SKM-1 treated with dmso at 0.1 percent for 144 hours (cell line): ENCODE measurements at regions not wholly inside any gene's neighbourhood (a gene's known extent, or its start where the extent isn't known, plus 50 kb on each side); places are given as distances from the start of the nearest gene placed in this dataset.

ENCODE experiments used
- DNase-seq: peaks from one replicate; lab custom pipeline; 2025; ENCODE audit not compliant: unreplicated experiment; lab: John Stamatoyannopoulos, UW

DNA sequence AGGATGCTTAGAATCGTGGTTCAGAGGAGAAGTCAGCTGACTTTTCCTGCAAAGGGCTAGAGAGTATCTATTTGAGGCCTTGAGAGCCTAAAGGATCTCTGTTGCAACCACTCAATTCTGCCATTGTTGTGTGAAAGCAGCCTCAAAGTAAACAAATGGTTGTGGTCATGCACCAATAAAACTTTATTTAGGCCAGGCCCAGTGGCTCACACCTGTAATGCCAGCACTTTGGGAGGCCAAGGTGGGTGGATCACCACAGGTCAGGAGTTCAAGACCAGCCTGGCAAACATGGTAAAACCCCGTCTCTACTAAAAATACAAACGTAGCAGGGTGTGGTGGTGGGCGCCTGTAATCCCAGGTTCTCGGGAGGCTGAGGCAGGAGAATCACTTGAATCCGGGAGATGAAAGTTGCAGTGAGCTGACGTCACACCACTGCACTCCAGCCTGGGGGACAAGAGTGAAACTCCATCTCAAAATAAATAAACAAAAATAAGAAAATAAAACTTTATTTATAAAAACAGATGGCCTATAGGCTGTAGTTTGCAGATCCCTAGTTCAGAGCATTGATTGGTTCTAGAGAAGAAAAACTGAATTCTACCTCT, 135.9 kb upstream of the KLF4 start:
- DNase-seq, result no peak

DNA sequence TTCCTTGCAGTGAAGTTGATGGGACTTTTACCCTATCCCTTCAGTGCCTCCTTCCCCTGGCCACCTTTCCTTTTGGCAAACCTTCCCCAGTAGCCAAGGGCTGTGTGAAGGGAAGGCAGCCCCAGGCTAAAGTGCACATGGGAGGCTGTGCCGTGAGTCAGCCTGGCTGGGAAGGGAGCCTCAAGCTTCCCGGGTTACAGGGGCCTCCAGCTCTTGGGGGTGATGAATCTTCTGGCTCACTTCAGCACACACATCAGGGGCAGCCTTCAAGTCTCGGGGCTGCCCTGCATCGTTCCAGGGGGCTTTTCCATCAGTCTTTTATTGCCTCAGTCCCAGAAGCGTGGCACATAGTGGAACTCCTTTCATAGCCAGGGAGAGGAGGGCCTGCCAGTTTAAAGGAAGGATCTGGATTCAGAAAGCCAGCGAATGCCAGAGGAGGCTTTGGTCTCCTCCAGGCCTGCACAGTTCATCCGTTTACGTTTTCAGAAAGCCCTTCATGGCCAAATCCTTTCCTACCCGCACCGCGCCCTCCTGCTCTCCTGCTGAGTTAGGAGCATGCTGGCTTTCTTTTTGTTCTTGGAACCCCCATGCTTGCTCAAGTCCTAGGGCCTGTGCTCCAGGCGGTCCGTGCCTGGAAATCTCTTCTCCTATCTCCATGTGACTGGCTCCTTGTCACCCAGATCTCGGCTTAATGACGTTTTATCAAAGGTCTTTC, 134.8 kb upstream of the KLF4 start:
- no peak for DNase-seq

DNA sequence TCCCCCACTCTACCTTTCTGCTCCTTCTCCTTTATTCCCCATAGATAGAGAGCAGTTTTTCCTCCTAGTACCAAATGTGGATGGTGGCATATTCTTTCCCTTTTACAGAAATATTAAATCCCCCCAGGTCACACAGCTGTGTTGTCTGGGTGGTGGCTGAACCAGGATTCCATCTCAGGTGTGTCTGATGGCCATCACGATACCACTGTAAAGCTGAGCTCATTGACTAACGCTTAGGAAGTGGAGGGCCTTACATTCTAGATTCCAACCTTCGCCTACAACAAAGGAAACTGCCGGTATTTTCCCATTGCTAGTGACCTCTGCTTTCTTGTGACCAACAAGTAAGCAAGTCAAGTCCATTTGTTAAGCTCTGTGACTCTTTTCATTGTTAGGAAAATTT, 131.9 kb upstream of the KLF4 start:
- DNase-seq, result no peak

DNA sequence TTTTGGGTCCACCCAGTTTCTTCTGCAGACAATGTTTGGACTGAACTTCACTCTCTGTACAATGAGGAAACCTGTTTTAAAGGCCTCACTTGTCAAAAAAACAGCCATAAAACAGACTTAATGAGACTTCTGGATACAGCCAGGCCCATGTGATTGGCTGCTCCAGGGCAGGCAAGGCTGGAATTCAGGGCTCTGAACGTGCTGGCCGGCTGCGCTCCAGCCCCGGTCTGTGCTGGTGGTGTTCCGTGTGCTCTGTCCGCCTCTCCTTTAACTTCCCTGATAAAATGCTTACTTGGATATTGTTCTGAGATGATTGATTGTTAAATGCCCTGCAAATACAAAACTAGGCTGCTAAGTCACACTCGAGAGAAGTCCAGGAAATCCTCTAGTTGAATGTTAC, 131.2 kb upstream of the KLF4 start:
- no peak for DNase-seq

DNA sequence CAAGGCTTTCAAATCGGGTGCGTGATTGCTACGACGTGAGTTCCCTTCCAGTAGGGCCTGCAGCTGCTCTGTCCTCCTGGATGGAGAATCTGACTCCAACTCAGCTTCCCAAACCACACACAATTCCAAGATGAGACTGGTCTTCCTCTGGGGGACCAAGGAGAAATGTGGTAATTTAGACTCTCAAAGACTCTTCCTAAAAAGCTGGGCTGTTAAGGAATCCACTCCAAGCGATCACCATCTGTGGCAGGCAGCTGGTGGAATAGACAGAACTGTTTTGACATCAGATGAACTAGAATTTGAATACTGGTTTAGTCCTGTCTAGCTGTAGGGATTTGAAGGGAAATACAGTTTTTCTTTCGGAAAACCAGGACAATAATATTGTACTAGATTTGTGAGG, 130.7 kb upstream of the KLF4 start:
- no peak for DNase-seq

DNA sequence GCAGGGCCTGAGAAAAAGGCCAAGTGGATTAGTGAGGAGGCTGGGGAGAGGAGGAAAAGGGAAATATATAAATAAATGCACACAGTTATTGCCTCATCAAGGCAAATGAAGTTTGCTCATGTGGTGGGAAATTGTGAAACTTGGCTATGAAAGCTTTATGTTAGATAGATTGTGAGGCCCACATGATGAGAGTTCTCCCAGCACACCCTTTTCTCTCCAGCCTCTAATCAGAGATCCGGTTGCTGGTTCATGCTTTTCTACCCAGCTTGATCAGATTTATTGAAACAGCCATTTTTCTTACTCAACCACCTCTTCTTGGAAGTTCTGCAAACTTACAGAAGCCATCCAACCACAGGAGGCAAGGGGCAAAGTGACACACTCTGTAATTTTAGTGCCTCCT, 125.8 kb upstream of the KLF4 start:
- peak; percentile 79 for DNase-seq

DNA sequence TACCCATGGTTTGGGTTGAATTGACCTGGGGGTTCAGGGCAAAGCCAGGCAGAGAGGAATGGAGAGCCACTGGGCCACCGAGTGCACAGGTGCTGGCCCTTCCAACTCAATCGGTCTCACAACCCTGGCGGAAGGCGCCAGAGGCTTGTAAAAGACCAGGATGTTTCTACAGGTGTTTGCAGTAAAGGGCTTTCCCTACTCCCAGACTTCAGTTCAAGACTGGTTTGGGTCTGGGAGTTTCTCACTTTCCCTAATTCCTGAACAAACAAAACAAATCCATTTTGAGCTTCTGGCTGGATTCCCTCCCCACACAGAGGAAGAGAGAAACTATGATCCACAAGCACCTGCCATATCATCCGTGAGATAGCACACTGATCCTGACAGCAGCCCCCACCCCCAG, 125.2 kb upstream of the KLF4 start:
- DNase-seq, result no peak

DNA sequence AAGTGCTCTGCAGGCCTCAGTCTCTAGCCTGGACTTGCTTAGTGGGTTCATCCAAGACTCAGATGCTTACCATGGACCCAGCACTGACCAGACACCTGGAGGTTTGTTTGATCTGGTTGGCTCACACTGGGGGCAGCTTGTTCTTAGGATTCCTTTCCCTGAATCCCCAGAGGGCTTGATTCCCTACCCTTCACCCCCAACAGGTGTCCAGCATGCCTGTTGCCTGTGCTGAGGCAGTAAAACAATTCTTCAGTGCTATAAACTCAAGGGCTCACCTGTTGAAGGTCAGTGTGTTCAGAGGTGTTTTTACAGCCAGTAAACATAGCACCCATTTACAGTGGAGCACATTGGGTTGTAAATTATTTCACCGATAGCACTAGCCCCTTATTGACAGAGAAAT, 123.8 kb upstream of the KLF4 start:
- no peak for DNase-seq

DNA sequence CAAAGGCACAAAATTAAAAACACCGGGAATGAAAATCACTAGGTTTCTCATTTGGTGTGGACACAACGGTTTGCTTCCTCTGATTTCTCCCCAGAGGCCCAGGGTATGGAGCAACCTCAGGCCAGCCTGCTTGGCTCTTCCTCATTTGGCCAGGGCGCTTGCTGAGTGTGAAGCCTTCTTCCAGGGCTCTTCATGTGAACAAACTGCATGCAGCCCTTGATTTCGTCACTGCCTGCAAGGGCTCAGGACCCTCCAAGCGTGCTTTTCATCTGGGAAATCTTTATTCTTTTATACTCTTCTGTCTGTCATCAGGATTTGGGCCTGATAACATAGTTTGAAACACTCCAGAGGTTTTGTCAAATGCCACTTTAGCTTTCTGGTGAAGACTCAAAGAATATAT, 122.6 kb upstream of the KLF4 start:
- DNase-seq, result peak; percentile 78

DNA sequence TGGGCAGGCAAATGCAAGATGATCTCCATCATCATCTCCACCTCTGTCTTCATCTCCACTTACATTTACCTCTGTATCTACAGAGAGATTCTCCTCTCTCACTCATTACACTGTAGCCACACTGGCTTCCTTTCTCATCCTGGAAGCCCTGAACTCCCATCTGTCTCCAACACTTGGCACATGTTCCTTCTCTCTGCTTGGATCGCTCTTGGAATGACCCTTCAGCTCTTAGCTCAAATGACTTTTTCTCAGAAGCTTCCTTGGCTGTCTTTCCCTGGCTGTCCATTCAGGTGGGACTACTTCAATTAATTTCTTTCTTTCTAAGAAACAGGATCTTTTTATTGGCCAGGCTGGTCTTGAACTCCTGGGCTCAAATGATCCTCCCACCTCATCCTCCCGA, 120.0 kb upstream of the KLF4 start:
- DNase-seq, result no peak

DNA sequence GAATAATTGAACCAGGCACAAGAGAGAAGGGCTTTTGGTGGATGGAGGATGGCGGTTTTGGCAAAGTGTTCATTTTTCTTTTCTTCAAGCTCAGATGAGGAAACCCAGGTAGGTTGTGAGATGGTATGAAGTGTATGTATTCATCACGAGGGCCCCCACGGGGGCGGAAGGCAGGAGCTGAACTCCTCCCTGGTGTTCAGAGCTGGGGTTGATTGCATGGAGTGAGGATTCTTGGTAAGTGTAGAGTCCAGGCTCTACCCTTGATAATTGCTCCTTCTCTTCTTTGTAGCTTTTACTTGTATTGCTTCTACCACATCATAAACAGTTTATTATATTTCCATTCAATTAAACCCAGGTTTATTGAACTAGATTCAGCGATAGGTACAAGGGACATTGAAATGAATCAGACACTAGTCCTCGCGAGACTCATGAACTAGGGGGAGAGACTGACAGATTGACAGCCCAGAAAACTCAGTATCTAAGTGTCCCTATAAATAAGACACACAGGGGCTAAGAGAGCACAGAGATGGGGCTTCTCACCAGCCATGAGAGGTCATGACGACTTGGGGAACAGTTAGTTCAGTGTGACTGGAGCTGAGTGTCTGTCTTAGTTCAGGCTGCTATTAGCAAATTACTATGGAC, 116.7 kb upstream of the KLF4 start:
- DNase-seq, result no peak

DNA sequence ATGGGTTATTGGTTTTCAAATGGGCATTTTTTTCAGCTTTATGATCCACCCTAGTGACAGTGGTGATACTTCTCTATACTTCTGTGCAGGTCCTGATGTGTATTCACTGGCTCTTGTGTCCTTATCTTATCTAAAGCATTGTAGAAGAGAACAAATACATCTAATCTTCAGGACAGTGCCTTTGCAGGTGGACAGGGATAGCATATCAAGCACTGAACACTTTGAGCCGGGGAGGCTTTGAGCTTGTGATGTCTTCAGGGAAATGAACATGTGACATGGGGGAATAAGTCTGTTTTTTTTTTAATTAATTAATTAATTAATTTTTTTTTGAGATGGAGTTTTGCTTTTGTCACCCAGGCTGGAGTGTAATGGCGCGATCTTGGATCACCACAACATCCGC, 115.5 kb upstream of the KLF4 start:
- DNase-seq, result no peak

DNA sequence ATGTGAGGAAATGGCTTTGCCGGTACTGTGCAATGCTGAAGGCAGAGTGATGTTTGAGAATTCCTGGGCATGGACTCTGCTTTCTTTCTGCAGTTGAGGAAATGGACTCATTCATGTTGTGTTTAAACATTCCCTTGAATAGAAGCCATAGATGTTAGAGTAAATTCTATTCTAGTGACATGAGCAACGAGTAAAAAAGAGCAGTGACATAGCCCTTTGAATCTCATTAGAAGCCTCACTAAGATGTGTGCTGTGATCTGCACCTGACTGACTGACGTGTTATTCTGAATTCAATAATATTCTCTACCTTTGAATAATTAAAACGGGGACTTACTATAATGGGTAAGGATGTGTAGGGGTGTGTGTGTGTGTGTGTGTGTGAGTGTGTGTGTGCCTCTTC, 113.7 kb upstream of the KLF4 start:
- no peak for DNase-seq

DNA sequence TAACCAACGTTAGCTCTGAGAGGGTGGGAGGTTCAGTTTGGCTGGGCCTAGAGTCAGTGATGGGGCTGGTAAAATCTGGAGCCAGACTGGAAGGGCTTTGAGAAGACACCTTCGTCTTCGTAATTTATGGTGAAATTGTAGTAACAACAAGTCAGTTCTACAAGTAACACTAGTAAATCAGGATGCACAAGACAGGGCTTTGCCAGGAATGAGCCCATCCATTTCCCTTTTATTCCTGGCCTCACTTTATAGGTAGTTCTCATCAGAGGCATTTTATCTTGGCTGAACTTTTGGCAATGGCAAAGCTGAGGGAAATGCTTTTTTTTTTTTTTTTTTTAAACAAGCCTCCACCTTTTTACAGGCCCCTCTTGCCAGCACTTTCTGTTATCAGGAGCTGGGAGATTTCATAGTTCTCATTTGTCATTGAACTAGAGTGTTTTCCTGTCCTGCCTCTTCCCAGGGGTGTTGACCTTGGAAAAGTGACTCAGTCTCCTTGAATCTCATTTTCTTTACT, 110.5 kb upstream of the KLF4 start:
- DNase-seq, result no peak

DNA sequence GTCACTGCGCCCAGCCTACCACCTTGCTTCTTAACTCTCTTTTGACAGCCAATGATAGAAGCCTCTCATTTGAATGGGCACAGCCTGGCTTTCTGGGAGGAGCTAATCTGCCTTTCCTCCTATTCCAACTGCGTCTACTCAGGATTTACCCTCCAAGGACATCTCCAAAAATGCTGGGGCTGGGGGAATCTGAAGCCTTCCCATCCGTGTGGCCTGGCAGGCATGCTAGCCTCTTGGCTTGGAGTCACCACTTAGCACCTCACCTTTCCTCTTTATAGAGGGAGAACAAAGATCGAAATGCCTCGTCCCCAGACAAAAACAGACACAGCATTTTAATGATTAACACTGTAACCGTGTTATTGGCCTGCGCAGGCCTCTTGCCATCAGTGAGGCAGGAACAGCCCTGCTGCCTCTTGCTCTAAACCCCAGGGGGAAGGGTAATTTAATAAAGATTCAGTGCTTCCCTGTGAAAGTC, 108.2 kb upstream of the KLF4 start:
- no peak for DNase-seq

DNA sequence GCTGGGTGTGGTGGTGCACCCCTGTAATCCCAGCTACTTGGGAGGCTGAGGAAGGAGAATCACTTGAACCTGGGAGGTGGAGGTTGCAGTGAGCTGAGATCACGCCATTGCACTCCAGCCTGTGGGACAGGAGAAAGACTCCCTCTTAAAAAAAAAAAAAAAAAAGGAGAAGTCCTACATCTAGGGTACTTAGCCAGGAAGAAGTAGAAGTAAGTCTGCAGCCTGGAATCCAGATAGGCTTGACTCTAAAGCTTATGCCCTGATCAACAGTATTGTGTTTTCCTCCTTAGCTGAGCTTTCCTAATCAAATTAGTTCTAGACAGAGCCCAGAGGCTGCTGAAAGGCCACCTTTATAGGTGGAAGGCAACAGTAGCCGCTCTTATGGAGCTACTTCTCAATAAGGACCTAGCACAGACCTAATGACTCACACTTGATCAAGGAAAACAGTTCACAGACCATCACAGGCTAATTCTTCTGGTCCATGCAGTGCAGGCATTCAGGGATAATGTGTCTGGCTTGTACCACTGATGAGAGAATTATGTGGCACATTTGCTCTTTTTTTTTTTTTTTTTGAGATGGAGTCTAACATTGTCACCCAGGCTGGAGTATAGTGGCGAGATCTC, 105.5 kb upstream of the KLF4 start:
- DNase-seq, result no peak

DNA sequence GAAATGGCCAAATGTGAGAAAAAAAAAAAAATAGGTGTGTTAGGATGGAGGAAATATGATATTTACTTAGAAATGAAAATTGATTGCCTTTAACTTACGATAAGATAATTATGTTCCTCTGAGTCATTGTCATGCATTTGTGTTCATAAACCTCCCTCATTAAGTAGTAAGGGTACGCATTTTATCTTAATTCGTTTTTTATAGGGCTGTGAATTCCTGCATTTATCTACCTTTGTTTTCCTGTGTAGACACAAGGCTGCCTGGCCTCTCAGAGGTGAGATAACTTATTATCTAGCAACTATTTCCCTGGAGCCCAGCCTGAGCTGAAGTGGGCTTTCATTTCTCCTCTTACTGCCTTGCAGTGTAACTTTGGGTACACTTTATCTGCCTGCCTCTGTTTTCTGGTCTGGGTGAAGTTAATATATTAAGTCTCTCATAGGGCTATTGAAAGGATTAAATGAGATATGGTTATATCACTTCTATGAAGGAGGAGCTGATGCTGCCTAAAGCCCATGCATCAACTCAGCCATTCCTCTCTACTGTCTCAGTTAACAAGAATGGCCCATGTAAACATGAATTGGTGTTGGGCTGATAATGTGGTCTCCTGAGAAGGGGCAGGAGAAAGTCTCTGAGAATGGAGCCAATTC, 103.8 kb upstream of the KLF4 start:
- no peak for DNase-seq

DNA sequence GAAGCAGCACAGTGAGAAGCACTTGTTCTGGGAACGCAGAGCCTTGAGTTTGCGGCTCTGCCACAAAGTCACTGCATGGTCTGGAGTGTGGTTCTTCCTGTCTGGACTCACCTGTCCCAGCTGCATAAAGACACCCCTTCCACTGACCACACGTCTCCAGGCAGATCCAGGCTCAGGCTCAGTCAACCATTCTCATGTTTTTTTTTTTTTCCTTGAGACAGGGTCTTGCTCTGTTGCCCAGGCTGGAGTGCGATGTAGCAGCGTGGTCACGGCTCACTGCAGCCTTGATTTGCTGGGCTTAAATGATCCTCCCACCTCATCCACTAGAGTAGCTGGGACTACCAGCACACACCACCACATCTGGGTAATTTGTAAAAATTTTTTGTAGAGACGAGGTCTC, 102.9 kb upstream of the KLF4 start:
- DNase-seq, result no peak

DNA sequence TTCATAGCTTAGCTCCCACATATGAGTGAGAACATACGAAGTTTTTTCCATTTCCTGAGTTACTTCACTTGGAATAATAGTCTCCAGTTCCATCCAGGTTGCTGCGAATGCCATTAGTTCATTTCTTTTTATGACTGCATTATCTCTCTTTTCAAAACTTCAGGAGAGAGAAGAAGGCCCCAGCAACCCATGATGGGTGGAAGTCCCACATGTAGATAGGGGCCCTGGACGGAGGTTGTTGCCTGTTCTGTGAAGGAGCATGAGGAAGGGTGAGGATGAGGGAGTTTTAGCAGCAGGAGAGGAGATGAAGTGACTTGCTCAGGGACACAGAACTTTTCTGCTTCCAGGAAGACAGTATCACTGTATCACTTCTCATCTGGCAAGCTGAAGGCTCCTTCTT, 102.2 kb upstream of the KLF4 start:
- DNase-seq, result no peak

DNA sequence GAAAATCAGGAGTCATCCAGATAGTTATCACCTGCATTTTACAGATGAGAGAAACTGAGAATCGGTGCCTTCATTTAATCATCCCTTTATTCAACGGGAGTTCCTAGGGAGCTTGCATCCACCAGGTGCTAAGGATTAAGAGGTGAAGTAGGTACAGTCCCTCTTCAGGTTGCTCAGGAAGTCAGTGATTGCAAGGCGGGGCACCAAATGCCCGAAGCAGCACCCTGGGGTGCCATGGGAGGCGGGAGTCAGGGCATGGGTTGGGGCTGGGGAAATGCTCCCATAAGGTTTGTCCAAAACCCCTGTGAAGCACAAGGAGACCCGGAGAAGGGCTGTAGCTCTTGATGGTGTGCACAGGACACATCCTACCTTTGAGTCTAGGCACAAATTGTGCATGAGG, 98.8 kb upstream of the KLF4 start:
- DNase-seq, result no peak

DNA sequence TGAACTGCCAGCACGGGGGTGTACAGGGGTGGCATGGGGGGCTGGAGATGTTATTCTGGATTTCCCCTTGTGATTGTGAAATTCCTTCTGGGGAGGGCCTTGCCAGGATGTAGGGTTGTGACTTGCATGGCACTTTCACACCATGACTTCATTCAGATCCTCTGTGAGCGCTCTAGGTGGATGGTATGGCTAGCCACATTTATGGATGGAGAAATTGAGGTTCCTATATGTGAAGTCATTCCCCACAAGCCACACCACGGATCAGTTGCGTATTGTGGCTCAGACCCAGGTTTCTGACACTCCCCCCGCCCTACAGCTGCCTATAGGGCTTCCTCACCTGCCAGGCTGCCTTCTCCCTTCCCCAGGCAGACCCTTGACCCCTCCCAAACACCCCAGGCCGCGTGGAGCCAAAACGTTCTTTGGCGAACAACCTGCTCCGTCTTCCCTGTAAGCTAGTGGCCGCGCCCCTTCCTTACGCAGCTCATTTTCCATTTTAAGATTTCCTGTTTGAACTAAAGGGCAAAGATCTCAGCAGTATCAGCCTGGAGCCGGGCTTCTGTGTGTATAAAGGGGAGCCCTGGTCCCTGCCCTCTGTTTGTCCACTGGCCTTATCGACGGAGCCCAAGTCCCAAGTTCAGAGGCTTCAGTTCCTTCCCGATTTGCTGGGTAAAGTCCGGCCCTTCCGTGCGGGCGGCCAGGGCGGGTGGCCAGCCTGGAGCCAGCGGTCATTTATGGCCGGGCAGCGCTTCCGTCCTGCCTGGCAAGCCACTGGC, 97.8 kb upstream of the KLF4 start:
- DNase-seq, result peak; percentile 2
